ENCODE measurements at regions not wholly inside any gene's neighbourhood (a gene's known extent, or its start where the extent isn't known, plus 50 kb on each side); places are given as distances from the start of the nearest gene placed in this dataset.

DNA sequence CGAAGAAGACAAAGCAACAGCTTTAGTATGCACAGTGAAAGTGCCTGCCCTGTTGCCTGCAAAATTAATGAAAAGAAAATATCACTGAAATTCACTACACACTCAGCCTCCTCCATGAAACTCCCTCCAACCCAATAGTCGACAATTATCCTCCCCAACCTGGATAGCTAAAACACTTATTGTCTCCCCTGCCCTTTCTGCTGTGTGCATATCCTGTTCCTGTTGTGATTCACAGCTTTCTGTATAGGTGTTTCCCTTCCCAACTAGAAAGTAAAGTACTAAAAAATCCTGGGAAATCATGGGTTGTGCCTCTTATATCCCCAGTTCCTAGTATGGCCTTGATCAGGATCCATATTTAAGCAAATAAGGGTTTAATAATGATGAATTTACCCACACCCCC is 412.1 kb downstream of the LTN1 start:
- ATAC-seq (no peak), DNase-seq (ENCODE audit: low read depth, low spot score) (no peak)
- no peaks in the 10 kb centered on the region for H3K9me3 ChIP-seq (ENCODE audit: control insufficient read depth, insufficient read depth, low read depth, low read length)
- no peak overlapping the region for H3K4me3 ChIP-seq (ENCODE audit: low read depth in 2 of 2, low read length in 2 of 2)
- intact Hi-C loops (cut with micrococcal nuclease; ENCODE audit: unreplicated experiment) (no loop called here), in situ Hi-C loops (cut with HindIII; ENCODE audit: low pct_unique_long_range_greater_than_20kb, low sequenced_read_pairs) (no loop called here)
- no peak overlapping the region for H3K27ac ChIP-seq (ENCODE audit: low read length)
- H3K4me1 ChIP-seq (ENCODE audit: control insufficient read depth, insufficient read depth, low read length) = no peaks in the 10 kb centered on the region
- TF ChIP-seq POLR2AphosphoS5 (IDR thresholded peaks at IDR 0.05; ENCODE audit: low read depth, low read length) = no peak
- no peak for TF ChIP-seq REST (IDR thresholded peaks at IDR 0.05; ENCODE audit: insufficient read depth in 1 of 2, low read depth in 2 of 2, low read length in 1 of 2)
- no peak for TF ChIP-seq TCF7L2 (IDR thresholded peaks at IDR 0.05; ENCODE audit: low read depth, low read length)
- no peak for TF ChIP-seq SIN3A (IDR thresholded peaks at IDR 0.05; ENCODE audit: borderline replicate concordance, insufficient read depth, low read depth, low read length)
- TF ChIP-seq CTCF (IDR thresholded peaks at IDR 0.05) = no peak
- H3K27me3 ChIP-seq (ENCODE audit: control insufficient read depth, insufficient read depth, low read length) = no peaks in the 10 kb centered on the region
- ChIA-PET CTCF (no interaction called here), POLR2A (interaction anchor here (0.6 kb wide), 1 partner anchor 124 kb away, joined by 9 read pairs; no protein-coding TSS in a partner anchor)
- H3K36me3 ChIP-seq (ENCODE audit: control insufficient read depth, insufficient read depth, low read length) = no peaks in the 10 kb centered on the region; the same call in 1 of the 2 replicates
- BruUV-seq (replicated peaks) = no TSS peak

- Histone ChIP-seq H3K27ac (ENCODE audit: low read length) (no peak overlapping the region), H3K9me3 (ENCODE audit: control insufficient read depth, insufficient read depth, low read depth, low read length) (no peaks in the 10 kb centered on the region), H3K36me3 (ENCODE audit: control insufficient read depth, insufficient read depth, low read length) (no peaks in the 10 kb centered on the region; the same call in 1 of the 2 replicates), H3K27me3 (ENCODE audit: control insufficient read depth, insufficient read depth, low read length) (no peaks in the 10 kb centered on the region), H3K4me3 (ENCODE audit: low read depth in 2 of 2, low read length in 2 of 2) (no peak overlapping the region), H3K4me1 (ENCODE audit: control insufficient read depth, insufficient read depth, low read length) (no peaks in the 10 kb centered on the region)
- BruUV-seq (replicated peaks) = no TSS peak
- POLR2A ChIA-PET = interaction anchor here (0.6 kb wide), 1 partner anchor 124 kb away, joined by 9 read pairs; no protein-coding TSS in a partner anchor
- intact Hi-C loops (cut with micrococcal nuclease; ENCODE audit: unreplicated experiment) = no loop called here
- ATAC-seq (no peak), DNase-seq (ENCODE audit: low read depth, low spot score) (no peak)
- TF ChIP-seq TCF7L2 (IDR thresholded peaks at IDR 0.05; ENCODE audit: low read depth, low read length) (no peak), SIN3A (IDR thresholded peaks at IDR 0.05; ENCODE audit: borderline replicate concordance, insufficient read depth, low read depth, low read length) (no peak), REST (IDR thresholded peaks at IDR 0.05; ENCODE audit: insufficient read depth in 1 of 2, low read depth in 2 of 2, low read length in 1 of 2) (no peak), CTCF (IDR thresholded peaks at IDR 0.05) (no peak), POLR2AphosphoS5 (IDR thresholded peaks at IDR 0.05; ENCODE audit: low read depth, low read length) (no peak)
- CTCF ChIA-PET = no interaction called here
- in situ Hi-C loops (cut with HindIII; ENCODE audit: low pct_unique_long_range_greater_than_20kb, low sequenced_read_pairs) = no loop called here
These were observed 412.6 kb downstream of the LTN1 start for GRCh38 chr21:28579986-28580550.
